ENCODE measurements at regions not wholly inside any gene's neighbourhood (a gene's known extent, or its start where the extent isn't known, plus 50 kb on each side); places are given as distances from the start of the nearest gene placed in this dataset.

GRCh38 chr7:16106300-16106699 lies 315.0 kb downstream of the CRPPA start:
- ChIA-PET CTCF (interaction anchor here (1.5 kb wide), 1 partner anchor 458 kb away, joined by 4 read pairs; no protein-coding TSS in a partner anchor), POLR2A (no interaction called here)
- no peak overlapping the region for H3K4me3 ChIP-seq (ENCODE audit: low read depth, low read length)
- DNase-seq (ENCODE audit: low read depth, low spot score), result no peak
- no peak for TF ChIP-seq CTCF (IDR thresholded peaks at IDR 0.05; ENCODE audit: insufficient read depth, low read length, missing control alignments)

- DNase-seq (ENCODE audit: low read depth, low spot score), result no peak
- TF ChIP-seq CTCF (IDR thresholded peaks at IDR 0.05; ENCODE audit: insufficient read depth, low read length, missing control alignments), result no peak
- CTCF ChIA-PET, result no interaction called here
- H3K4me3 ChIP-seq (ENCODE audit: low read depth, low read length), result no peak overlapping the region
- POLR2A ChIA-PET, result no interaction called here
Observed at GRCh38 chr7:16099302-16099849, 322.0 kb downstream of the CRPPA start.

- no peak for DNase-seq (ENCODE audit: low read depth, low spot score)
- ChIA-PET CTCF (interaction anchor here (0.7 to 3.9 kb wide), 10 partner anchors 10 to 538 kb away, joined by 3 to 31 read pairs (median 3); no protein-coding TSS in a partner anchor), POLR2A (no interaction called here)
- H3K4me3 ChIP-seq (ENCODE audit: low read depth, low read length), result no peak overlapping the region
- TF ChIP-seq CTCF (IDR thresholded peaks at IDR 0.05; ENCODE audit: insufficient read depth, low read length, missing control alignments), result peak; percentile 20
Observed at GRCh38 chr7:16098585-16099179, 322.7 kb downstream of the CRPPA start.

- TF ChIP-seq CTCF (IDR thresholded peaks at IDR 0.05; ENCODE audit: insufficient read depth, low read length, missing control alignments), result no peak
- DNase-seq (ENCODE audit: low read depth, low spot score), result no peak
- ChIA-PET CTCF (interaction anchor here (0.8 to 3.9 kb wide), 10 partner anchors 10 to 539 kb away, joined by 3 to 31 read pairs (median 3); no protein-coding TSS in a partner anchor), POLR2A (no interaction called here)
- H3K4me3 ChIP-seq (ENCODE audit: low read depth, low read length), result no peak overlapping the region
Observed at GRCh38 chr7:16098058-16098457, 323.3 kb downstream of the CRPPA start.

- ChIA-PET CTCF (interaction anchor here (3.9 kb wide), 1 partner anchor 17 kb away, joined by 31 read pairs; no protein-coding TSS in a partner anchor), POLR2A (no interaction called here)
- no peak for TF ChIP-seq CTCF (IDR thresholded peaks at IDR 0.05; ENCODE audit: insufficient read depth, low read length, missing control alignments)
- H3K4me3 ChIP-seq (ENCODE audit: low read depth, low read length), result no peak overlapping the region
- no peak for DNase-seq (ENCODE audit: low read depth, low spot score)
Observed at GRCh38 chr7:16095171-16095950, 326.0 kb downstream of the CRPPA start.

- H3K4me3 ChIP-seq (ENCODE audit: low read depth, low read length), result no peak overlapping the region
- CTCF ChIA-PET, result interaction anchor here (3.9 kb wide), 1 partner anchor 16 kb away, joined by 31 read pairs; no protein-coding TSS in a partner anchor
- POLR2A ChIA-PET, result no interaction called here
- no peak for TF ChIP-seq CTCF (IDR thresholded peaks at IDR 0.05; ENCODE audit: insufficient read depth, low read length, missing control alignments)
- DNase-seq (ENCODE audit: low read depth, low spot score), result no peak
Observed at GRCh38 chr7:16094651-16095050, 326.7 kb downstream of the CRPPA start.
